Osteoblast (primary cell): ENCODE measurements at regions not wholly inside any gene's neighbourhood (a gene's known extent, or its start where the extent isn't known, plus 50 kb on each side); places are given as distances from the start of the nearest gene placed in this dataset.
"Not testable (repeated sequence)": the region's sequence is repeated elsewhere in the genome, so short reads cannot be mapped to it uniquely, and the experiment has no call there.

Source experiments
- DNase-seq: peaks from one replicate; pipeline ENCODE4 v3.0.0; 2011; ENCODE audit warnings: low spot score, mixed read lengths; ENCODE audit not compliant: insufficient read length; ENCODE audit errors: missing footprints
- H2AFZ ChIP-seq: 2 replicates; pipeline ENCODE4 v1.6.0; 2011; ENCODE audit warnings: mild to moderate bottlenecking, low read length
- H3K27ac ChIP-seq: 2 replicates; pipeline ENCODE4 v1.5.1; 2011; ENCODE audit warnings: mild to moderate bottlenecking, low read depth, low read length, moderate library complexity
- H3K27me3 ChIP-seq: 2 replicates; pipeline ENCODE4 v1.6.0; 2012; ENCODE audit warnings: mild to moderate bottlenecking, control low read depth, inconsistent platforms, low read length, moderate library complexity; ENCODE audit not compliant: insufficient read depth
- H3K36me3 ChIP-seq: 2 replicates; pipeline ENCODE4 v1.5.1; 2011; ENCODE audit warnings: mild to moderate bottlenecking, low read length, control low read depth, moderate library complexity; ENCODE audit not compliant: insufficient read depth
- H3K4me1 ChIP-seq: 2 replicates; pipeline ENCODE4 v1.5.1; 2011; ENCODE audit warnings: mild to moderate bottlenecking, low read length, control low read depth, moderate library complexity; ENCODE audit not compliant: insufficient read depth
- H3K4me2 ChIP-seq: 2 replicates; pipeline ENCODE4 v1.6.0; 2011; ENCODE audit warnings: mild to moderate bottlenecking, low read length; ENCODE audit not compliant: insufficient read depth
- H3K4me3 ChIP-seq: fragments of 200-600 bp; sonication (generic); 3 replicates; pipeline ENCODE4 v1.5.1; 2012; ENCODE audit warnings: mild to moderate bottlenecking, low read length, inconsistent platforms; ENCODE audit not compliant: insufficient read depth
- H3K79me2 ChIP-seq: 2 replicates; pipeline ENCODE4 v1.6.0; 2012; ENCODE audit warnings: mild to moderate bottlenecking, low read length, control low read depth, inconsistent platforms; ENCODE audit not compliant: insufficient read depth
- H3K9me3 ChIP-seq: 2 replicates; pipeline ENCODE4 v1.5.1; 2011; ENCODE audit warnings: low read depth, low read length, control low read depth
- H4K20me1 ChIP-seq: 2 replicates; pipeline ENCODE4 v1.6.0; 2012; ENCODE audit warnings: mild to moderate bottlenecking, low read length, control low read depth; ENCODE audit not compliant: insufficient read depth
- CTCF ChIP-seq: IDR thresholded peaks from 2 replicates; pipeline ENCODE4 v1.5.1; 2011; ENCODE audit warnings: mild to moderate bottlenecking, low read depth, low read length, moderate library complexity; ENCODE audit errors: extremely low read depth

- Histone ChIP-seq H4K20me1 (no peaks in the 10 kb centered on the region), H3K4me1 (no peaks in the 10 kb centered on the region), H3K27me3 (no peaks in the 10 kb centered on the region), H3K27ac (no peak overlapping the region), H3K4me3 (no peak overlapping the region), H3K9me3 (no peaks in the 10 kb centered on the region), H3K36me3 (no peaks in the 10 kb centered on the region), H3K4me2 (no peak overlapping the region), H3K79me2 (no peaks in the 10 kb centered on the region), H2AFZ (no peak overlapping the region)
- DNase-seq: no peak
- TF ChIP-seq CTCF: no peak
Observed at GRCh38 chr2:107146181-107146580, 260.2 kb upstream of the ST6GAL2 start.

GRCh38 chr2:107146645-107147044, 260.7 kb upstream of the ST6GAL2 start:
- H3K79me2 ChIP-seq, H3K4me1 ChIP-seq, H3K9me3 ChIP-seq, H3K4me3 ChIP-seq, H3K27ac ChIP-seq, H2AFZ ChIP-seq, H3K4me2 ChIP-seq, H3K36me3 ChIP-seq, DNase-seq, H3K27me3 ChIP-seq, H4K20me1 ChIP-seq: not testable (repeated sequence)

- H3K36me3 ChIP-seq: no peaks in the 10 kb centered on the region
- no peak for TF ChIP-seq CTCF
- H3K4me1 ChIP-seq: no peaks in the 10 kb centered on the region
- H3K4me2 ChIP-seq: no peak overlapping the region
- H4K20me1 ChIP-seq: no peaks in the 10 kb centered on the region
- H3K9me3 ChIP-seq: no peaks in the 10 kb centered on the region
- H3K4me3 ChIP-seq: no peak overlapping the region
- no peaks in the 10 kb centered on the region for H3K79me2 ChIP-seq
- no peak overlapping the region for H2AFZ ChIP-seq
- H3K27ac ChIP-seq: no peak overlapping the region
- no peaks in the 10 kb centered on the region for H3K27me3 ChIP-seq
- no peak for DNase-seq
Observed at GRCh38 chr2:107148055-107148454, 262.1 kb upstream of the ST6GAL2 start.

- Histone ChIP-seq H3K9me3 (no peaks in the 10 kb centered on the region), H3K4me3 (no peak overlapping the region)
Observed at GRCh38 chr2:107148496-107148895, 262.5 kb upstream of the ST6GAL2 start.

More at GRCh38 chr2:107148496-107148895, 262.5 kb upstream of the ST6GAL2 start:
- Histone ChIP-seq H3K79me2 (no peaks in the 10 kb centered on the region), H3K27me3 (no peaks in the 10 kb centered on the region), H3K4me1 (no peaks in the 10 kb centered on the region), H4K20me1 (no peaks in the 10 kb centered on the region), H3K36me3 (no peaks in the 10 kb centered on the region), H2AFZ (no peak overlapping the region), H3K27ac (no peak overlapping the region), H3K4me2 (no peak overlapping the region)
- no peak for TF ChIP-seq CTCF
- DNase-seq: no peak
